SK-N-SH (cell line): ENCODE measurements at regions not wholly inside any gene's neighbourhood (a gene's known extent, or its start where the extent isn't known, plus 50 kb on each side); places are given as distances from the start of the nearest gene placed in this dataset.
A peak's percentile ranks its signal among the peaks of the same experiment; 100 is the strongest.
"Not testable (repeated sequence)": the region's sequence is repeated elsewhere in the genome, so short reads cannot be mapped to it uniquely, and the experiment has no call there.

Source experiments
- CTCF ChIA-PET: fragments of 300-600, 350-600 bp; formaldehyde crosslinking; extraction: SDS; loops from one replicate; lab custom pipeline; 2021; lab: Yijun Ruan, JAX
- POLR2A ChIA-PET: fragments of 350-600 bp; sonication (Branson Sonifier 250); formaldehyde crosslinking; extraction: SDS; loops from one replicate; lab custom pipeline; 2020; ENCODE audit warnings: antibody characterized with exemption, inconsistent platforms; lab: Yijun Ruan, JAX
- DNase-seq: peaks from one replicate; pipeline ENCODE4 v3.0.0; 2012
- H2AFZ ChIP-seq: fragments of 200-600 bp; sonication (generic); 2 replicates; pipeline ENCODE4 v1.8.1; 2016; ENCODE audit warnings: antibody characterized with exemption, mild to moderate bottlenecking, low read depth
- H3F3A ChIP-seq: fragments of 200-600 bp; sonication (generic); replicated peaks from 2 replicates; pipeline ENCODE3; 2016; ENCODE audit warnings: antibody characterized with exemption, mild to moderate bottlenecking; ENCODE audit not compliant: insufficient read depth
- H3K27ac ChIP-seq, 2 experiments: fragments of 200-500 bp in 1 of 2; fragments of 200-600 bp in 1 of 2; sonication (Bioruptor generic) in 1 of 2; sonication (generic), shearing (Covaris generic) in 1 of 2; 2 replicates each; pipeline versions ENCODE4 v1.5.1 to v1.6.1; 2014 to 2016; ENCODE audit warnings: low read depth in 2 of 2, inconsistent platforms in 1 of 2, low read length in 1 of 2, mild to moderate bottlenecking in 1 of 2, mixed read lengths in 1 of 2
- H3K27me3 ChIP-seq: fragments of 200-600 bp; sonication (generic), shearing (Covaris generic); 2 replicates; pipeline ENCODE4 v1.6.1; 2016; ENCODE audit warnings: mixed run types; ENCODE audit not compliant: insufficient read depth
- H3K36me3 ChIP-seq, 2 experiments: fragments of 200-500 bp in 1 of 2; fragments of 200-600 bp in 1 of 2; sonication (Bioruptor generic) in 1 of 2; sonication (generic) in 1 of 2; replicated peaks in 1 of 2; 2 replicates each; pipeline versions ENCODE3 to v1.5.1; 2014 to 2016; ENCODE audit warnings: low read length in 1 of 2, mild to moderate bottlenecking in 1 of 2; ENCODE audit not compliant: insufficient read depth in 2 of 2, control insufficient read depth in 1 of 2
- H3K4me1 ChIP-seq, 2 experiments: fragments of 200-500 bp in 1 of 2; fragments of 200-600 bp in 1 of 2; sonication (Bioruptor generic) in 1 of 2; sonication (generic), shearing (Covaris generic) in 1 of 2; 2 replicates each; pipeline versions ENCODE4 v1.5.1 to v1.6.1; 2014 to 2016; ENCODE audit warnings: low read depth in 1 of 2, low read length in 1 of 2, mixed run types in 1 of 2; ENCODE audit not compliant: insufficient read depth in 2 of 2, control insufficient read depth in 1 of 2
- H3K4me2 ChIP-seq: fragments of 200-600 bp; sonication (generic), shearing (Covaris generic); 2 replicates; pipeline ENCODE4 v1.6.1; 2017; ENCODE audit warnings: mixed run types
- H3K4me3 ChIP-seq, 2 experiments: fragments of 200-500 bp in 1 of 2; fragments of 200-600 bp in 1 of 2; sonication (Bioruptor generic) in 1 of 2; sonication (generic), shearing (Covaris generic) in 1 of 2; 2 replicates each; pipeline versions ENCODE4 v1.5.1 to v1.8.1; 2014 to 2016; ENCODE audit warnings: low read depth in 2 of 2, inconsistent platforms in 1 of 2, low read length in 1 of 2, mild to moderate bottlenecking in 1 of 2, mixed read lengths in 1 of 2, moderate library complexity in 1 of 2
- H3K79me2 ChIP-seq: fragments of 200-600 bp; sonication (generic); 2 replicates; pipeline ENCODE4 v1.8.1; 2017; ENCODE audit warnings: mild to moderate bottlenecking; ENCODE audit not compliant: insufficient read depth
- H3K9ac ChIP-seq: fragments of 200-600 bp; sonication (generic); 2 replicates; pipeline ENCODE4 v1.6.1; 2017; ENCODE audit warnings: mixed run types
- H3K9me2 ChIP-seq: fragments of 200-600 bp; sonication (generic); 2 replicates; pipeline ENCODE4 v1.6.1; 2017; ENCODE audit warnings: mixed run types
- H3K9me3 ChIP-seq: fragments of 200-600 bp; sonication (generic); 2 replicates; pipeline ENCODE4 v1.6.1; 2017; ENCODE audit warnings: mixed run types, mild to moderate bottlenecking, moderate library complexity
- H4K20me1 ChIP-seq: fragments of 200-600 bp; sonication (generic); 2 replicates; pipeline ENCODE4 v1.6.1; 2017; ENCODE audit warnings: mild to moderate bottlenecking, mixed run types; ENCODE audit not compliant: insufficient read depth
- ELF1 ChIP-seq: IDR thresholded peaks from 2 replicates; pipeline ENCODE4 v1.4.0; 2012
- EP300 ChIP-seq, 2 experiments: IDR thresholded peaks; 2 replicates each; pipeline versions ENCODE4 v1.4.0 to v1.6.1; 2012; ENCODE audit warnings: borderline replicate concordance in 1 of 2, low read depth in 1 of 2, low read length in 1 of 2
- EZH2phosphoT487 ChIP-seq: fragments of 200-600 bp; sonication (generic); IDR thresholded peaks from 2 replicates; pipeline ENCODE4 v1.6.1; 2017; ENCODE audit warnings: low read depth, mixed run types, mild to moderate bottlenecking, antibody characterized with exemption, moderate library complexity, borderline replicate concordance
- FOSL2 ChIP-seq: IDR thresholded peaks from 2 replicates; pipeline ENCODE4 v1.4.0; 2012; ENCODE audit warnings: low read depth, mild to moderate bottlenecking, moderate library complexity, borderline replicate concordance
- FOXJ3 ChIP-seq: sonication (generic); formaldehyde crosslinking; IDR thresholded peaks from 2 replicates; pipeline ENCODE4 v1.5.1; 2020; ENCODE audit warnings: mild to moderate bottlenecking, missing genetic modification reagents
- FOXM1 ChIP-seq: IDR thresholded peaks from 2 replicates; pipeline ENCODE4 v1.4.0; 2012; ENCODE audit warnings: low read depth, mild to moderate bottlenecking
- IRF3 ChIP-seq: fragments of 150-350 bp; IDR thresholded peaks from 2 replicates; pipeline ENCODE4 v1.6.1; 2016; ENCODE audit warnings: mild to moderate bottlenecking, low read depth, low read length
- MAX ChIP-seq: IDR thresholded peaks from 2 replicates; pipeline ENCODE4 v1.4.0; 2012; ENCODE audit warnings: low read depth
- NFIC ChIP-seq: IDR thresholded peaks from 2 replicates; pipeline ENCODE4 v1.4.0; 2012; ENCODE audit warnings: borderline replicate concordance
- PBX3 ChIP-seq: IDR thresholded peaks from 2 replicates; pipeline ENCODE4; 2012
- POLR2AphosphoS5 ChIP-seq: IDR thresholded peaks from 2 replicates; pipeline ENCODE4 v1.6.1; 2012; ENCODE audit warnings: low read depth, low read length
- RAD21 ChIP-seq: IDR thresholded peaks from 2 replicates; pipeline ENCODE4 v1.6.1; 2012; ENCODE audit warnings: mild to moderate bottlenecking, low read length
- RFX5 ChIP-seq: IDR thresholded peaks from 2 replicates; pipeline ENCODE4 v1.6.1; 2012; ENCODE audit warnings: mild to moderate bottlenecking, improper control_type of control experiment, low read length
- SIN3A ChIP-seq: IDR thresholded peaks from 2 replicates; pipeline ENCODE4 v1.6.1; 2012; ENCODE audit warnings: low read depth, mild to moderate bottlenecking, low read length, moderate library complexity, borderline replicate concordance
- USF1 ChIP-seq: IDR thresholded peaks from 2 replicates; pipeline ENCODE4 v1.4.0; 2012; ENCODE audit warnings: low read depth, borderline replicate concordance
- YY1 ChIP-seq: IDR thresholded peaks from 2 replicates; pipeline ENCODE4 v1.4.0; 2012; ENCODE audit warnings: low read depth, mild to moderate bottlenecking
- ZBTB33 ChIP-seq: IDR thresholded peaks from 2 replicates; pipeline ENCODE4 v1.4.0; 2012; ENCODE audit warnings: low read depth, borderline replicate concordance
- WGBS: methylation state at CpG from one replicate; pipeline ENCODE4 v1.1.6; 2017; ENCODE audit warnings: low lambda C conversion rate; 5-methylcytosine and 5-hydroxymethylcytosine counted together

GRCh38 chr20:53809217-53809616, 215.6 kb upstream of the ZNF217 start:
- peak overlapping the region in 1 of 2 experiments; percentile 33; a peak in 1 of 4 replicates for H3K27ac ChIP-seq
- H3K27me3 ChIP-seq, result no peaks in the 10 kb centered on the region
- H2AFZ ChIP-seq, result peak overlapping the region; percentile 27
- peaks cover 0 to 14% of the 10 kb centered on the region in 2 experiments; a peak in 1 of 4 replicates for H3K4me1 ChIP-seq
- no peak for DNase-seq
- H3K36me3 ChIP-seq, result no peaks in the 10 kb centered on the region
- no peak overlapping the region for H3K9ac ChIP-seq
- WGBS, result 96% methylated on average over 2 of the region's 2 CpGs
- H3K9me3 ChIP-seq, result no peaks in the 10 kb centered on the region
- H3K4me2 ChIP-seq, result no peak overlapping the region
- H3K4me3 ChIP-seq, result no peak overlapping the region
- ChIA-PET CTCF (no interaction called here), POLR2A (no interaction called here)
- no peaks in the 10 kb centered on the region for H3K9me2 ChIP-seq
- no peaks in the 10 kb centered on the region for H3K79me2 ChIP-seq
- no peak for TF ChIP-seq MAX
- no peak for TF ChIP-seq NFIC
- no peak for TF ChIP-seq IRF3
- TF ChIP-seq YY1, result no peak
- TF ChIP-seq POLR2AphosphoS5, result no peak
- TF ChIP-seq FOXM1, result no peak
- no peaks in the 10 kb centered on the region for H4K20me1 ChIP-seq
- peaks cover 32% of the 10 kb centered on the region for H3F3A ChIP-seq

- no peaks in the 10 kb centered on the region for H4K20me1 ChIP-seq
- no peak overlapping the region for H3K9ac ChIP-seq
- no peaks in the 10 kb centered on the region for H3K9me2 ChIP-seq
- ChIA-PET CTCF (no interaction called here), POLR2A (no interaction called here)
- H3K27ac ChIP-seq, result 0 out of 4 replicates have a peak overlapping the region, but pooled peaks of 1 of the 2 experiments have one; percentile 33
- H3K27me3 ChIP-seq, result no peaks in the 10 kb centered on the region
- no peak overlapping the region for H2AFZ ChIP-seq
- H3K4me1 ChIP-seq, result peaks cover 0 to 14% of the 10 kb centered on the region in 2 experiments; a peak in 1 of 4 replicates
- WGBS, result 97% methylated on average over 3 of the region's 3 CpGs
- H3K9me3 ChIP-seq, result no peaks in the 10 kb centered on the region
- H3K4me3 ChIP-seq, result no peak overlapping the region
- TF ChIP-seq ELF1 (no peak), MAX (no peak), EZH2phosphoT487 (no peak), POLR2AphosphoS5 (no peak), FOXJ3 (CRISPR knock-in tag) (no peak), EP300 (IDR thresholded peaks at IDR 0.05; ENCODE audit: borderline replicate concordance in 1 of 2, low read depth in 1 of 2, low read length in 1 of 2) (no peak), RFX5 (no peak), USF1 (no peak), RAD21 (no peak), ZBTB33 (no peak), YY1 (no peak), NFIC (no peak), FOSL2 (no peak), PBX3 (no peak), SIN3A (no peak)
- no peaks in the 10 kb centered on the region for H3K36me3 ChIP-seq
- no peak for DNase-seq
- no peaks in the 10 kb centered on the region for H3K79me2 ChIP-seq
- H3K4me2 ChIP-seq, result no peak overlapping the region
- peaks cover 32% of the 10 kb centered on the region for H3F3A ChIP-seq
These were observed 215.1 kb upstream of the ZNF217 start for GRCh38 chr20:53808733-53809132.

GRCh38 chr20:53808302-53808701, 214.7 kb upstream of the ZNF217 start:
- WGBS, result 96% methylated on average over 10 of the region's 10 CpGs
- DNase-seq, CTCF ChIA-PET: not testable (repeated sequence)

More at GRCh38 chr20:53808302-53808701, 214.7 kb upstream of the ZNF217 start:
- H3K9me3 ChIP-seq, H3K4me3 ChIP-seq, H3K36me3 ChIP-seq, H3K79me2 ChIP-seq, H2AFZ ChIP-seq, H3K9me2 ChIP-seq, H3K4me2 ChIP-seq, POLR2A ChIA-PET, H3K27me3 ChIP-seq, H4K20me1 ChIP-seq, H3K9ac ChIP-seq, H3K27ac ChIP-seq: not testable (repeated sequence)
- peaks cover 28% of the 10 kb centered on the region for H3F3A ChIP-seq
- peaks cover 0 to 14% of the 10 kb centered on the region in 2 experiments; a peak in 1 of 4 replicates for H3K4me1 ChIP-seq
